GM21723 (cell line): ENCODE measurements at regions not wholly inside any gene's neighbourhood (a gene's known extent, or its start where the extent isn't known, plus 50 kb on each side); places are given as distances from the start of the nearest gene placed in this dataset.

Experiments
- ATAC-seq: cut with Tn5 transposase; IDR thresholded peaks from one replicate; pipeline ENCODE4 v1.9.1; 2021; ENCODE audit warnings: mild to moderate bottlenecking, moderate library complexity; ENCODE audit not compliant: unreplicated experiment

DNA sequence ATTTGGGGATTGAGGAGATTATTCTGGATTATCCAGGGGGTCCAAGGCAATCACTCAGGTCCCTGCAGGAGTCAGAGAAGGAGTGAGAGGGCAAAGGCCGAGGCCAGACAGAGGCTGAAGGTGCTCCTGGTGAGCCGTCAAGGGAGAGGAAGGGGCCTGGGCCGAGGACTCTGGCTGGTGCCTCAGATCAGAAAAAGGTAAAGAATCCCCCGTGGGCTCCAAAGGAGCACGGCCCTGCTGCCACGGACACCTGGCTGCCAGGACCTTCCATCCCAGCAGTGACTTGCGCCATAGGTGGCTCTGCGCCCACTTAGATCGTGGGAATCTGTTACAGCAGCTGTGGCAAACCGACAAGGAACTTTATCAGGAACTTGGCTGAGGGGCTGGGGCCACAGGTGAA lies 374.8 kb upstream of the MYT1L start:
- ATAC-seq = no peak

DNA sequence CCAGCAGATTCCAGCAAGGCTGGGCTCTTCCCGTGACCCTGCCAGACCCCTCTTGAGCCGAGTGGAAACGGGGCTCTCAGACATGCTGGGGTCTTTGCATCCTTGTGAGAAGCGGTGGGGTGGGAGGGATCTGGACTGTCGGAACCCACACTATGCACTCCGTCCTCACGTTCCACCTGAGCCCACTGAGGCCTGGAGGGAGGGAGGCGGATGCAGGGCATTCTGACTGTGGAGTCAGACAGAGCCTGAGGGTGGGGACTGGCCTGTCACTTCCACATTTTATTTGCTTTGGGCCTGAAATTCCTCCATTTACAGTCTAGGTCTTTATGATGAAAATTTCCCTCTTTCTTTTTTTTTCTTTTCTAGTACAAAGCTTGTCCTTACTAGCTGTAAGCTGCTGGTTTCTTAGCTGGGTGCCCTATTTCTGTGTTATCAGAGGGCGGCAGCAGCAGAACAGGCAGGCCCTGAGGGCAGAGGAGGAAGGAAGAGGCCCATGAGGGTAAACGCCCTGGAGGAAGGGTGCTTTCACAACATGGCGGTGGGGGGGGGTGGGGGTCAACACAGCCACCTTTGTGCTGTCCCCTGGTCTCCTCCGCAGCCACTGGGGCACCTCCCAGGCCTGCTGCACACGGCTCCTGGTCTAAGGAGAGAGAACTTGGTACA lies 373.5 kb upstream of the MYT1L start:
- ATAC-seq = no peak

DNA sequence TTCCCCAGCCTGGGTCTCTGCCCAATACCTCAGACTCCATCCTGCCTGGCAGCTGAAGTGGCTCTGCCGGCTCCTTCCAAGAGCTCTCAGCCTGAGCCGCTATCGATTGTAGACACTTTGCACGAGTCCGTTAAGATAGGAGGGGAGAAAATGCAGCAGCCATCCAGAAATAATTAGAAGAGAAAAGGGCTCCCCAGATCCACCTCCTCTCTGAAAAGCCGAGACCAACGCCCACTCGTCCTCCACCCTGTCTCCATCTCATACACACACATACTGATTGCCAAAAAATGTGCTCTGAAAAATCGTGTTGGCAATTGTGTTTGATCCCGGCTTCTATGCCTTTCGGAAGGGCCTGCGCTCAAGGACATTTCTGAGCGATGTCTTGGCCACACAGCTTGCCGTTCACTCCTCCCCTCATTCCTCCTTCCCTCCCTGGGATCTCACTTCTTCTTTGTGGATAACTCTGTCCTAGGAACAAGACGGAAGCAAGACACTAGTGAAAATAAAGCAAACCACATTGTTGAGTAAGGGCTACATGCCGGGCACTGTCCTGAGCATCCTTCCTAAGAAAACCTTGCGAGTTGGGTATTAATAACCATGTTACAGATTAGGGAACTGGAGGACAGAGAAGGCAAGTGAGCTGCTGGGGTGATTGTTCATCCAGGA lies 372.8 kb upstream of the MYT1L start:
- no peak for ATAC-seq

DNA sequence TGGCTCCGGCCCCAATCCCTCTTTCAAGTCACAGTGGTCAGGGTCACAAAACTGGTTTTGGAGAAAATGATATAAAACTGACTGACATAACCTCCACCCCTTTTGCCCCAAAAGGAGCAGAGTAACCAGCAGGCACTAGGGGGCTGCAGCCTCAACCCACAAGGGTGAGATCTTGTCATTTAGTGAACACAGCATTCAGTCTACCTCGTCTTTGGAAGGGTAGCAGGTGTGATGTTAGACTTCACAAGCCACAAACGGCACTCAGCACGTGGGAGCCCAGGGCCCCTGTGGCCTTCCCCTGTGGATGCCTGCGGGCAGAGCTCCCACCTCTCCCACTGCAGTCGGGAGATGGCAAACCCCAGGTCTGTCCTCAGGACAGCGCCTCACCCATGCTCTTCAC lies 372.1 kb upstream of the MYT1L start:
- ATAC-seq = no peak

DNA sequence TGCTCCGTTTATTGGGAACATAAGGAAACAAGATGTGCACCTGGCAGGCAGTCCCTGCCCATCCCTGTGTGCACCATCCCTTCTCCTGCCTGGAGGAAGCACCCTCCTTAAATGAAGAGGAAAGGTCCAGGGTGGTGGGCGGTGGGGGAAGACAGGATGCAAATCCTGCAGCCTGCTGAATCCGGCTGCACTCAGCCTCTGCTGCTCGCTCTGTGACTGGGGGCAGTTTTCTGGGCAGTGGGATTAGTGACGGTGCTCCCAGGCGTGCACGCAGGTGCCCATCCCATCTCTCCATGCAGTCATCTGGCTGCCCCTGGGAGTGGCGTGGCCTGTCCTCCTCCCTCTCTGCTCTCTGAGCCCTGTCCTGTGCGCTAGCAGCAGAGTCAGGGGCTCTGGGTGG lies 371.3 kb upstream of the MYT1L start:
- ATAC-seq = no peak

DNA sequence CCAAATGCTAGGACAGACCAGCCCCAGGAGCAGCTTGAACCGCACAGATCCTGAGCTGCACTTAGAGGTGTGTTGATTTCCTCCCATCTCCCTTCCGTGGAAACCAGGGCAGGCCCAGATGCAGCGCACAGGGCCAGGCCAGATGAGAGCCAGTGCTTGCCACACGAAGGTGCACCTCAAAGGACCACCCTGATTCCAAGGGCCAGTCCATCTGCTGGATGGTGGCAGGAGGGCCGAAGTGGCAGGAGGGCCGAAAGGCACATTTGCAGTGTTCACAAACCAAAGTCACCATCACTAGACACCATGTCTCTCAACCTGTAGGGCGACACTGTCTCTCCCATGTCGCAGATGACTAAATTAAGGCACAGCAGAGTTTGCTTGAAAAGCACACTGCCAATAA lies 370.7 kb upstream of the MYT1L start:
- ATAC-seq = no peak

DNA sequence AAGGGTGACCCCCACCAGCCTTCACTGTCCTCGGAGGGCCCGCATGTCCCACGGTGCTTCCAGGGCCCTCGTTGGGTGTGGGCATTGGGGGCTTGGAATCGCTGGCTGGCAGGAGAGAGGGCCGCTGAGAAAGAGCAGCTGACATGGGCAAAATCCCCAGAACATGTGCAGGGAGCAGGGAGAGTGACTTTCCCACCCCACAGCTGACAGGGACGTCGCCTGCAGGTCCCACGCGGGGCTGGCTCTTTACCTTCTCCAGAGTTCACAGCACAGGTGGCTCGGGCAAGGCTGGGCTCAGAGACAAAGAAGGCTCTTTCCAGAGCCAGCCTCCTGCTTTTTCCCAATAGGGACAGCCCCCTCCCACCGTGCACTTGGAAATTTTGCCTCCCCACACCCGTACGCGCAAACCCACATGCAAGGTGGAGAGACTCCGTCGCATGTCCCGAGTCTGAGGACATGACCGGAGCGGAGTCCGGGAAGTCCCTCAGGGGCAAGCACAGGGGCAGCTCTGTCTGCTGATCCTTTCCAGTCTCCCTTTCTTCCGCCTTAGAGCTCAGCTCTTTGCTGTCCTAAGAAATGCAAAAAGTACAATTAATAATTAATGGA lies 370.2 kb upstream of the MYT1L start:
- no peak for ATAC-seq

DNA sequence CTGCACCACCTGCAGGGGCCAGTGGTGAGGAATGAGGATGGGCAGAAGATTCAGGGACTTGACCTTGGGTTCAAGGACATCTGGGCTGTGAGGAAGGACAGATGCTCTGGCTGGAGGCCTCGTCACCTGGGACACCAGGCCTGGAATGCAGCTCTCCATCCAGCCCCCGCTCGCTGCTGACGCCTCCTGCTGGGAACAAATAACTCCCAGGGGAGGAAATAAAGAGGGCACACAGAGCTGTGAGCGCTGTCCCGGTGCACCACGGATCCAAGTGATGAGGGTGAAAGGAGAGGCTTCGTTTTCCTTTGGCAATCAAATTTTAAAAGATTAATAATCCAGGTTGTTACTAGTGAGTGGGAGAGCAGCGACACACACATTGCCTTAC lies 368.0 kb upstream of the MYT1L start:
- ATAC-seq = no peak

DNA sequence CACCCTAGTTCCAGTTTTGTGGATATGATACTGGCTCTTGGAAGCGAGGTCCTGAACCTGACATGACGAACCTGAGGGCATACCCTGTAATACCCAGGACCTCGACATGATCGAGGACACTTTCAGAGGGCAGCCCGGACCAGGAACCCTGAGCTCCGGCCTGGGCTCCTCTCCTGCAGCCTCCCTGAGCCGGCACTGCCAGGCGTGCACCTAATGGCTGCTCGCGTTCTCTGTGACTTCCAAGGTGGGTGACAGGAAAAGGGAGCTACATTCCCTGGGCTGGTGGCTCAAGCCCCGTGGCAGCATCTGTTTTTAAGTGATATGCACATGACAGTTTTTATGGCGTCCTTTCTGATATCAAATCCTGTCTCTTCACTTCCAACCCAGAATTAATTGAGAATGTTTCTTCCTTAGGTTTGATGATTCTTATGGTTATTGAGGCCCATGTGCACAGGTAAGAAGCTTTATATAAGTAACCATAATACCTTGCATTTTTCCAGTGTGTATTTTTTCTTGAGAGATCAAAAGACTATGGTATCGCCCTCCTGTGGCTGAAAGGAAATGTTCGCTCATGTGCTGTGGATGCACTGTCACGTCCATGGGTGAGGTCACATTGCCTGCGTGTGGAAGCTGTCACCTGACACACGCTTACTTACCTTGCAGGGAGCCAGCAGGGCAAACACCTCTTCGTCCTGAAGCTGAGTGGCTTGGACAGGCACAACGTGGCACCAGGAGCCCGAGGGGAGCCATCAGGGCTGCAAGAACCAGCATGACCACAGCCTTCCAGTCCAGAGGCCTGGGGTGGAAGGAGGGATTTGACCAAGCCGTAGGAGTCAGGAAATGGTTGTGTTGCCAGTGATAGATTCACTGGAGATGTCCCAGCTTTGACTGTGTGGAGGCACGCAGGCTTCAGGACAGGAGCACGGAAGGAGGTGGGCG lies 367.4 kb upstream of the MYT1L start:
- ATAC-seq = no peak

DNA sequence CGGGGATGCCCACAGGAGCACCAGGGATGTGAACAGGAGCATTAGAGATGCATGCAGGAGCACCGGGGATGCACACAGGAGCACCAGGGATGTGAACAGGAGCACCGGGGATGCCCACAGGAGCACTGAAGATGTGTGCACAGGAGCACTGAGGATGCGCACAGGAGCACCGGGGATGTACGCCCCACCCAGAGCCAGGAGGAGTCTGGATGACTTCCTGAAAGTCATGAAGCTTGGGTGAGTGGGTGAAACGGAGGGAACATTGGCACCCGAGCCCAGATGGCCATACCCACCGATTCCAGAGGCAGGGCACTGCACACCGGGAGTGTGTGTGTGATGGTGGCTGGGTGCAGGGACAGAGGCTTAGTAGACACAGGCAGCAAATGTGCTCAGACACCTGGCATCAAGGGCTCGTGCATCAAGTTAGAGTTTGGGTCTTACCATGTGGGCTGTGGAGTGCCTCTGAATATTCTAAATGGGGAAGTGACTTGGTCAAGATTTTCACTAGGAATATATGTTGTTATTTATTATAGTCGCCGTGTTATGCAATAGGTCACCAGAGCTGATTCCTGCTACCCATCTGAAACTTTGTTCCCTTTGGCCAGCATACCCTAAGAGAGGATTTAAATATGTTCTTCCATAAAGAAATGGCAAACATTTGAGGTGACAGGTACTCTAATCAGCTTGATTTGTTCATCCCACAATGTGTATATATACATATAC lies 365.8 kb upstream of the MYT1L start:
- no peak for ATAC-seq

DNA sequence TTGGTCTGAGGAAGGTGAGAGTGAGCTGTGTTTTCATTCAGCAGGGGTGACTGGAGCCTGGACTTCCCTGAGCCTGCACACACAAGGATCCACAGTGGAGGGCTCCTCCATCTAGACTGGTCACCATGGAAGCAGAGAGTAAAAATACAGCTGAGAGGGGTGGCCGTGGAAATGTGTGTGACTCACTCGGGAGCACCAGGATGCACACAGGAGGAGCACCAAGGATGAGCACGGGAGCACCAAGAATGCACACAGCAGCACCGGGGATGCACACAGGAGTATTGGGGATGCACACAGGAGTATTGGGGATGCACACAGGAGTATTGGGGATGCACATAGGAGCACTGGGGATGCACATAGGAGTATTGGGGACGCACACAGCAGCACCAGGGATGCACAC lies 365.2 kb upstream of the MYT1L start:
- ATAC-seq = no peak

DNA sequence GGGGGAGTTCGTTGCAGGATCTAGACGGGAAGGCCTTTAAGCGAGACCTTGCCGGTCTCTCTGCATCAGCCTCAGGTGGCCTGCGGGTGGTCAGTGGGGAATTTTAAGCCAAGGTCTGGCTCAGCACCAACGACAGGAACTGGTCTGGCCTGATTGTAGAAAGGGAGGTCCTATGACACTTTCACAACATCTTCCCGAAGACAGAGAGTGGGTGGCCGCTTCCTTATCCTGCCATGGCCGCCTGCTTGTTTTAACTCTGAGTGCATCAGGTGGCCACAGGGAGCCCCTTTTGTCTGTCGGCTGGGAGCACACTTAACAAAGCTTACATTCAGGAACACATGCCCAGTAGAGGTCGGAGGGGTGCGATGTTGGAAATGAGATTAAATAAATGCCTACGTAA lies 363.7 kb upstream of the MYT1L start:
- no peak for ATAC-seq

DNA sequence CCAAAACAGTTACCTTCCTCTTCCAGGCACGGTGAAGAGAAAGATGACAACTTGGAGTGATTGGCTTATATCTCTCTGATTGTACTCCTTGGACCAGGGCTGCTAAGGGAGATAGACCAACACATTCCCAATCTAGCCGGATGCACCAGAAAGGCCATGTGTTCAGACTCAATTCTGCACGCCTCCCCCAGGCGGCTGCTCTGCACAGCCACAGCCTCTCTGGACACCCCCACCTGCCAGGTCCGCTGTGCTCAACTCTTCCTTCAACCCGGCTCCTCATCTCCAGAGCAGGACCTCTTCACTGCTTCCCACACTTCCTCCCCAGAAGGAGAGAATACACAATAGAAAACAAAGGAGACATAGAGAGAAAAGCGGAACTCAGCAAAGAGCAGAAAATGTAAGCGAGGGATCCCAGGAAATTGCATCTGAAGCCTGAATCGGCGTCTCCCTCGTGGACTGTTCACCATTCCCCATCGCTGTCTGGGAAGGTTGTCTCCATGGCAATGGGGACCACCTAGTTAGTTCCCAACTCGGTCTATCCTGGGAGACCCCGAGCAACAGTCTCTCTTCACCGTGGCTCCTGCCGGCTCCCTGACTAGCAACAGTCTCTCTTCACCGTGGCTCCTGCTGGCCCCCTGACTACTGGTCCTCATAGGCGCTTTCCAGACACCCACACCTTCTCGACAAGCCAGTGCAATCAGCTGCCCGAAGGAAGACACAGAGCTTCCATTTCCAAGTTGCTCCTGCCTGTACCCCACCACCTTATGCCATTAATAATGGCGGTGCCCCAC lies 361.7 kb upstream of the MYT1L start:
- ATAC-seq = no peak

DNA sequence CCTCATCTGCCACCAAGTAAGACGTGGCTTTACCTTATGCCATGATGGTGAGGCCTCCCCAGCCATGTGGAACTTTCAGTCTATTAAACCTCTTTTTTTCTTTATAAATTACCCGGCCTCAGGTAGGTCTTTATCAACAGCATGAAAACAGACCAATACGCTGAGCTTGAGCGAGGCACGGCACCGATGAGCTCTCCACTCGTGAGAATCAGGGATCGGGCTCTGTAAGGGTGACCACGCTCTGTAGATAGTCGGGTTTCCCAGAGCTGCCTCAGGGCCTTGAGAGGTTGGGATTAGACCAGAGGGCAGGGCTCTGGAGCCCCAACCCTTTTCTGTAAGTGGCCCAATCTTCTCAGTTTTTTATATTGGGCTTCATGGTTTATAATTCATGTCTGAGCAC lies 360.3 kb upstream of the MYT1L start:
- ATAC-seq = no peak

DNA sequence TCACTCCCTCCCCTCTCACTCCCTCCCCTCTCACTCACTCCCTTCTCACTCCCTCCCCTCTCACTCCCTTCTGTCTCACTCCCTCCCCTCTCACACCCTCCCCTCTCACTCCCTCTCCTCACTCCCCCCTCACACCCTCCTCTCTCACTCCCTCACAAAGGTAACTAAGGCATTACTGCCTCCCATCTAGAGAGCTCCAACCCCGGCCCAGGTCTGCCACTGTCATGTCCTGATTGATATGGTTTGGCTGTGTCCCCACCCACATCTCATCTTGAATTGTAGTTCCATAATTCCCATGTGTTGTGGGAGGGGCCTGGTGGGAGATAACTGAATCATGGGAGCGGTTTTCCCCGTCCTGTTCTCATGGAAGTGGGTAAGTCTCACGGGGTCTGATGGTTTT lies 359.9 kb upstream of the MYT1L start:
- no peak for ATAC-seq

DNA sequence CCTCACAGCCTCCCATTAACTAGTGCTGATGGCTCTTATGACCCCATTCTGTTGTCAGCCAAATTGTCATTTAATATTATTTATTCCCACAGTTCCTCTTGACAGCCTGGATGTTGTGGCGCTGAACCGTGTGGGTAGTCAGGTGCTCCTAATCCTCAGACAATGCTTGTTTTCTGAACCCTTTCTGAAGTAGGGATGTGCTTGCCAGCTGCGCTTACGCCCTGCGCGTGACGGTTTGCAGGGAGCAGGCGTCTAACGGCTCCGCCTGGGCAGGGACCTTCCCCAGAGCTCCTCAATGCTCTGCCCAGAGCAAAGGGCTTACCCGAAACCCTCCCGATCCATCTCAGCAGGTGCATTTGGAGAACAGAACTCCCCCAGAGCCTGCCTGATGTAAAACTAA lies 358.2 kb upstream of the MYT1L start:
- no peak for ATAC-seq

DNA sequence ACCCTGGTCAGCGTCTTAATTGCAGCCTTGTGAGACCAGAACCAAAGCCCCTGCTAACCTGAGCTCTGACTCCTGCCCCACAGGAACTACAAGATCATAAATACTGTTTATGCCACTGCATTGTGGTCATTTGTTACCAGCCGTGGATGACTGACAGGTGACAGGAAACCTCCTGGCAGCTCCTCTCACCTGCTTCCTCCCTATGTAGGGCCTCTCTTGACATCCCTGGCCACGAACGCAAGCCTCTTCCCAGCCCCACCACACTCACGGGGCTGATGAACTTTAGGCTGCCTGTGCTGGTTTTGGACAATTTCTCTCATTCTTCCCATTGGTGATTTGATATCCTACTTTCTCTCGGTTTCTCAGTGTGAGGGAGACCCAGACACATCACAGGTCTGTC lies 357.2 kb upstream of the MYT1L start:
- no peak for ATAC-seq

DNA sequence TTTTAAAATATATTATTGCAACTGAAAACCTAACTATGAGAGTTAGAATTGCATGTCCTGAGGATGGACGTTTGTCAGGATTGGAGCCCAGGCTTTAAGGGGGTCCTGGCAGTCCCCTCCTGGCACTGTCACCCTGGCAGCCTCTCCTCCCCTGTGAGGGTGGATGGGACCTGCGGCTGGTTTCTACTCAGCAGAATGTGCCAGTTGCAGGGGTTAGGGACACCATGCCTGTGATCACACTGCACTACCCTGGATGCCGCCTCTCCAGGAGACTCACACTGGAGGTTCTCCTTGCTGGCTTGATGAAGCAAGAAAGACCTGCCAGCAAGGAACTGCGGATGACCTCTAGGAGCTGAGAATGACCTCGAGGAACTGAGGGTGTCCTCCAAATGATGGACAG lies 356.7 kb upstream of the MYT1L start:
- ATAC-seq = no peak

DNA sequence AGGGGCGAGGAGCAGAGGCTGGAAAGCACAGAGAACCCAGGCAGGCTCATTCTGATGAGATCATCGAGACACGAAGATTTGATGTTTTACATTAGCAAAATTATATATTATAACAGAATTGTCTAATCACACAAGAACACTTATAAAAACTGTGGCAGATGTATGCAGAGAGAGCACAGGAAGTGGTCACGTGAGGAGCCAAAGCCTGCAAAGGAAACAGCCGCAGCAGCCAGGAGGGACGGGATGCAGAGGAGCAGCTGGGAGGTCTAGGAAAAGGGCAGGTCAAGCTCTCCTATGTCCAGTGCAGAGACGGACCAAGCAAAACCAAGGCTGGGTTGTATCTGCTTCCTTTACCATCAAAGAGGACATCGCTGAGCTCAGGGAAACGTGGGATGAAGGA lies 355.1 kb upstream of the MYT1L start:
- ATAC-seq = no peak

DNA sequence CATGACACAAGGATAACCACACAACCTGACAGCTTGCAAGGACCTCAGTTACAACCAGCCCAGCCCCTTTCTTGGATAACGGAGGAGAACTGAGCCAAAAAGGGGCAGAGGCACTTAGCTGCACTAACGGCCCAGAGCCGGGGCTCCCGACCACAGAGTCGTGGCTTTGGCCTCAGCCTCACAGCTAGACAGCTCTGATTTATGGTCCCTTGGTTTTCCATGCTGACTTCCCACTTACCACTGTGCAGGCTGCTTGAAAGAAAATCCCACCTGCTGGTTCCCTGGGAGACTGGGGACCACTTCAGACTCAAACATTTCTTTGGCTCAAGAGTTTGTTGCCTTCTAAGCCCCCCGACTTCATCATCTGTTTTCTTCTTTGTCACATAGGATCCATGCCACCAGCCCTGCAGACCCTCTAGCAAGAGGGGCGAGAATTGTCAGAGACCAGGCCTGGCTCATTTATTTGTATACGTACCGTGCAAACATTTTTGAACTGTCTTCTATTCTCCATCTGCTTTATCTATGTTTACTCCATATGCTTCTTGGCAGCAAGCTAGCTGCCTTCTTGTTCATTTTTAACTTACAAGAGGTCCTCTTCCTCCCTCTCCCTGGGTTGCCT lies 352.6 kb upstream of the MYT1L start:
- no peak for ATAC-seq
